GM10248 (cell line): ENCODE measurements at regions not wholly inside any gene's neighbourhood (a gene's known extent, or its start where the extent isn't known, plus 50 kb on each side); places are given as distances from the start of the nearest gene placed in this dataset.

ENCODE experiments used
- CTCF ChIA-PET: fragments of 300-600 bp; sonication (Branson Sonifier 250); formaldehyde crosslinking; extraction: SDS; loops from one replicate; lab custom pipeline; 2021; ENCODE audit warnings: antibody characterized with exemption; lab: Yijun Ruan, JAX
- POLR2A ChIA-PET: fragments of 350-650 bp; sonication (Branson Sonifier 250); formaldehyde crosslinking; extraction: SDS; loops from one replicate; lab custom pipeline; 2020; ENCODE audit warnings: antibody characterized with exemption; lab: Yijun Ruan, JAX
- DNase-seq: peaks from one replicate; pipeline ENCODE4 v3.0.0; 2012; ENCODE audit errors: extremely low spot score
- CTCF ChIP-seq: IDR thresholded peaks from 2 replicates; pipeline ENCODE4 v1.5.1; 2012; ENCODE audit warnings: mild to moderate bottlenecking, low read depth; ENCODE audit errors: extremely low read depth, missing control alignments, control extremely low read depth

- POLR2A ChIA-PET, result no interaction called here
- TF ChIP-seq CTCF, result no peak
- no peak for DNase-seq
- CTCF ChIA-PET, result interaction anchor here (1.3 kb wide), 1 partner anchor 13 kb away, joined by 5 read pairs; no protein-coding TSS in a partner anchor
Measured at GRCh38 chr2:128579825-128580224, 261.2 kb upstream of the HS6ST1 start.

DNA sequence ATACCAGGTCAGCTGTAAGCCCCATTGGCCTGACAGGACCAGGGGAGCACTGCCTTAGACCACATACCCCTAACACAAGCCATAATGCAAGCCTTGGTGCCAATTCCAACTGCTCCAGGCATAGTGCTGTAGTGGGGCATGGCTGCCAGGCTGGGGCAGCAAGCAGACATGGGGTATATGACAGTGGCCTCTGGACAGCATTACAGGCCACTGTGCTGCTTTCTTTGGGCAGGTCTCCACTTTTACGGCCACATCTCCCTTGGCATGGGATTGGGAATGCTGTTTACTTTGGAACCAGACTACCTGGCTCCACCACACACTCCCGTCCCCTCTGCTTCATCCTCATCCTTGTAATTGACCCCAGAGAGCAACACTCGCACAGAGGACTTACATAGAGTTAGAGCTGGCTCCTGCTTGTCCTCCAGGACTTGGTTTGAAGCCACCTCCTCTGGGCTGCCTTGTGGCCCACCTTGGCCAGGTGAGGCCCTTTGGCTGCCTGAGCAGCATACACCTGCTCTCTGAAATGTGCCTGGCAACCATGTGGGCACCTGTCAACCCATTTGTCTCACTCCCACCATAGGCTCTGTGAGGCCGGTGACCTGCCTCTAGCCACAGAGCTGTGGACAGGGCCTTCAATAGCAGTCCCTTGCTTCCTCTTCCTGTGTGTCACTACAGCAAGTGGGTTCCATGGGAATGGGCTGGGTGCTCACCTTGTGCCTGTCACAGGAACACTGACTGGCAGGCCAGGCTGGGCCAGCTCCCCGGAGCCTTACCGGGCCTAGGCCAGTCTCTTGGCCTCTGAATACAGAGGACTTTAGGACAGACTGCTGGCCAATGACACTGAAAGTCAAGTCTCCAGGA lies 262.6 kb upstream of the HS6ST1 start:
- no peak for DNase-seq
- TF ChIP-seq CTCF, result no peak
- ChIA-PET POLR2A (no interaction called here), CTCF (interaction anchor here (0.6 kb wide), 1 partner anchor 80 kb away, joined by 3 read pairs; no protein-coding TSS in a partner anchor)

DNA sequence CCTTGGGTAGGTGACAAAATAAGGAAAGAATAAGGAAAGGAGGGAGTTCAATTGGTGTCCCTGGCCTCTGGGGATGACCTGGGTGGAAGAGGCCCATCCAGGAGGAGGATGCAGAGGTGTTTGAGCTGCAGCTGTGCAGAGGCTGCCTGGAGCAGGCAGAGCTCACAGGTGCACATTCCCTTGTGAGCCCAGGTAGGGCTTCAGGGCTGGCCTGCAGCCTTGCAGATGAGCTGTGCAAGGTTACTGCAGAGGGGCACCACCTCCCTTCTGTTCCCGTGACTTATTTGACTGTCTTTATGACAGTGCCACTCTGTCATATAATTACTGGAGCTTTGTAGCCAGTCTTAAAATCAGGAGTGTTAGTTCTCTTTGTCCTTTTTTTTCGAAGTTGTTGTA lies 263.2 kb upstream of the HS6ST1 start:
- TF ChIP-seq CTCF, result no peak
- CTCF ChIA-PET, result no interaction called here
- POLR2A ChIA-PET, result no interaction called here
- no peak for DNase-seq

- ChIA-PET POLR2A (no interaction called here), CTCF (no interaction called here)
- no peak for DNase-seq
Measured at GRCh38 chr2:128584296-128584890, 265.7 kb upstream of the HS6ST1 start.

GRCh38 chr2:128585706-128586105 lies 267.0 kb upstream of the HS6ST1 start:
- ChIA-PET POLR2A (no interaction called here), CTCF (interaction anchor here (1.4 kb wide), 1 partner anchor 10 kb away, joined by 5 read pairs; no protein-coding TSS in a partner anchor)
- DNase-seq, result no peak
- TF ChIP-seq CTCF, result no peak

More at GRCh38 chr2:128584296-128584890, 265.7 kb upstream of the HS6ST1 start:
- TF ChIP-seq CTCF, result no peak

DNA sequence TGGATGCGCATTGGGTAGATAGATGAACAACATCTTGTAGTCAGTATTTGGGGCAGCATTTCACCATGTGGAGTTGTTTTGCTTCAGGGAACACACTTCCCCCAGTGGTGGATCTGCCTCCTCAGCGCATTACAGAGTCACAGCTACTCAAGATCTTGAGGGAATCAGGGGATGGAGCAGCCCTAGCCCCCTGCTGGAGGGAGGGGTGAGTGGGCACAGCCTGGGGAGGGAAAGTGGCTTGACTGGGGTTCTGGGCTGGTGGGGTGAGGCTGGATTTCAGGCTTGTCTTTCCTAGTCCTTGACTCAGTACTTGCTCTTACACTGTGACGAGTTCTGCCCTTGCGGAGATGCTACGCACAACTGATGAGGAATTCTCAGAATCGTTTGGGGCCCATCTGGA lies 271.0 kb upstream of the HS6ST1 start:
- POLR2A ChIA-PET, result no interaction called here
- DNase-seq, result no peak
- TF ChIP-seq CTCF, result no peak
- CTCF ChIA-PET, result no interaction called here
